ENCODE measurements at regions not wholly inside any gene's neighbourhood (a gene's known extent, or its start where the extent isn't known, plus 50 kb on each side); places are given as distances from the start of the nearest gene placed in this dataset.
"Not testable (repeated sequence)": the region's sequence is repeated elsewhere in the genome, so short reads cannot be mapped to it uniquely, and the experiment has no call there.

DNA sequence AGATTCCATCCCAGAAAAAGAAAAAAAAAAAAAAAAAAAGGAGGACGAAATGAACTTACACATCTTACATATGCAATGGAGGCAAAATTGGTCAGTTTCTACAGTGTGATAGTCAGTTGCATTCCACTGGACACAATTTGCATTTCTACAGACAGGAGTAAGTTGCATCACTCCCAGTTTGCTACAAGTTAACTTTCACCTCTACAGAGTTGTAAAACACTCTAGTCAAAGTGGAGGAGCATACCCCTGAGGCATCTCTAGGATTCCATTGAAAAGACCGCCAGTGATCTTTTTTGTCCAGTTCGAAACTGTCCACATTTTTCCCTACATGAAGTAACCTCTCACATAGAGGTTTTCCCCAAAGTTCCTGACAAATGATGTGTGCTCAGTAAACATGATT, 202.8 kb downstream of the VAPA start:
- no peak for DNase-seq (ENCODE audit: low read depth)

DNA sequence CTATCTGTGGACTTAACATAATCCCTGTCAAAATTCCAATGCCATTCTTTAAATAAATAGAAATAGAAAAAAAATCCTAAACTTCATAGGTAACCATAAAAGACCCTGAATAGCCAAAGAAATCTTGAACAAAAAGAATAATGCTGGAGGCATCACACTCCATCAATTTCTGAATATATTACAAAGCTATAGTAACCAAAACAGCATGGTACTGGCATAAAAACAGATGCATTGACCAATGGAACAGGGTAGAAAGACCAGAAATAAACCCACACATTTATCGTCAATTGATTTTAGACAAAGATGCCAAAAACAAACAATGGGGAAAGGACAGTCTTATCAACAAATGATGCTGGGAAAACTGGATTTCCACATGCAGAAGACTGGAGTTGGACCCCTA, 205.7 kb downstream of the VAPA start:
- no peak for DNase-seq (ENCODE audit: low read depth)

DNA sequence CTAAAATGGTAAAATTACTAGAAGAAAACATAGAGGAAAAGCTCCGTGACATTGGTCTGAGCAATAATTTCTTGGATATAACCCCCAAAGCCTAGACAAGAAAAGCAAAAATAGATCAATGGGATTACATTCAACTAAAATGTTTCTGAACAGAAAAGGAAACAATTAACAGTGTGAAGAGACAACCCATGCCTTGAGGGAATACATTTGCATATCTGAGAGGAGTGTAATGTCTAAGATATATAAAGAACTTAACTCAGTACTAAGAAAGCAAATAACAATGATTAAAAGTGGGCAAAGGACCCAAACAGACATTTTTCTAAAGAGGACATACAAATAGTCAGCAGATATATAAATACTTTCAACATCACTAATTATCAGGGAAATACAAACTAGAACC, 206.2 kb downstream of the VAPA start:
- no peak for DNase-seq (ENCODE audit: low read depth)

DNA sequence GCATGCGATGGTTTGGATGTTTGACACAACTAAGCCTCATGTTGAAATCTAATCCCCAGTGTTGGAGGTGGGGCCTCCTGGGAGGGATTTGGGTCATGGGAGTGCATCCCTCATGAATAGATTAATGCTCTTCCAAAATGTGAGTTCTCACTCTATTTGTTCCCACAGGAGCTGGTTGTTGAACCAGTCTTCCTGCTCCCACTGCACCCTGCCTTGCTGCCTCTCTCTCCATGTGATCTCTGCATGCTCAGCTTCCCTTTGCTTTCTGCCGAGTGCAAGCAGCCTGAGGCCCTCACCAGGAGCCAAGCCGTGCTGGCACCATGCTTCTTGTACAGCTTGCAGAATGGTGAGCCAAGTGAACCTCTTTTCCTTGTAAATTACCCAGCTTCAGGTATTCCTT, 206.8 kb downstream of the VAPA start:
- no peak for DNase-seq (ENCODE audit: low read depth)

DNA sequence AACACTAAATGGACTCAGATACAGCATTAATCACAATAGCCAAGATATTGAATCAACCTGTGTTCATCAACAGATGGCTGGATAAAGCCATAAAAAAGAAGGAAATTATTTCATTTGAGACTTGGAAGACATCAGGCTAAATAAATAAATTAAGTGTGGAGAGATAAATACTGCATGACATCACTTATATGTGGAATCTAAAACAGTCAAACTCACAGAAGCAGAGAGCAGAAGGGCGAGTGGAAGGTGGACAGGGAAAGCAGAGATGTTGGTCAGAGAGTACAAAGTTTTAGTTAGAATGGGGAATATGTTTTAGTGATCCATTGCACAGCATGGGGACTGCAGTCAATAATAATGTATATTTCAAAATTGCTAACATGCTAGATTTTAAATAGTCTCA, 207.2 kb downstream of the VAPA start:
- DNase-seq (ENCODE audit: low read depth), result no peak

- DNase-seq (ENCODE audit: low read depth), result peak; percentile 95
These were observed 208.1 kb downstream of the VAPA start for GRCh38 chr18:10121786-10122515.

DNA sequence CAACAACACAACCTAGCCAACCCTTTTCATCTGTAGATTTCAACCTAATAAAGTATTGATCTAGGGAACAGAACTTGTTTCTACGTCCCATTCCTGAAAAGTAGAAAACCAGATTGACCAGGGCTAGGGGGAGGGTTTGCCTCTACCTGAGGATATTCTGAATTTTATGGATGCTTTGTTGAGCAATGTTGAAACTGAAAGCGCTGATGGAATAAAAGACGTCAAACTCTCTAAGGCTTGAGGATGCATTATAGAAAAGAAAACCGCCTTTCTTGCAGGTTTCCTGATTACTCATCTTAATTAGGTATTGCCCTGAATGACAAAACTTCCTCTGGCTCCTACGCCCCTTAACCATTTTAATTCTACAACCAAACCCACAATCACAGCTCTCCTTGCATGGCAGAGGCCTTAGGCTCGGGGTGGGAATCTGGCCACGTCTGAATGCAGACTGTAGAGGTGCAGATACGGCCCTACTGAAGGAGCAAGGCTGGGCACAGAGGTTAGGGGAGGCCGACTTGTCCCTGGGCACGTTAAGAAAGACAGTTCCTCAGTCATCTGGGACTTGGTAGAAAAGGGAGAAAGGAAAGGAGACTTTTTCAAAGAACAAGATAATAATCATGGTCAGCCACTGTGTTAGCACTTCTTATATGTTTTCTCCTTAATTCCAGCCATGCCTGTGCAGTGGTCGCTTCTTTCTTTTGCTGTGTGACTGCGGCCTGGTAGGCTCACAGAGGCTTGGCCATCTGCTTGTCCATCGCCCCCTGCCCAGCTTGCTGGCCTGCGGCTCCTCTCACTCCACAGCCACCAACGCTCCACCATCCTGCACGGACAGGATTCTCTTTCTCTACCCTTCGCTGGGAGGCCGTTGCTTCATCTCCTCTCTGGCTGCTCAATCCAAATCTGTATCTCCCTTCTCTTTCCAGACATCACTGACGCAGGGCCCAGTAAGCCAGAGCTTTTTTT, 209.5 kb downstream of the VAPA start:
- no peak for DNase-seq (ENCODE audit: low read depth)

- DNase-seq (ENCODE audit: low read depth), result no peak
These were observed 210.3 kb downstream of the VAPA start for GRCh38 chr18:10124071-10124470.

DNA sequence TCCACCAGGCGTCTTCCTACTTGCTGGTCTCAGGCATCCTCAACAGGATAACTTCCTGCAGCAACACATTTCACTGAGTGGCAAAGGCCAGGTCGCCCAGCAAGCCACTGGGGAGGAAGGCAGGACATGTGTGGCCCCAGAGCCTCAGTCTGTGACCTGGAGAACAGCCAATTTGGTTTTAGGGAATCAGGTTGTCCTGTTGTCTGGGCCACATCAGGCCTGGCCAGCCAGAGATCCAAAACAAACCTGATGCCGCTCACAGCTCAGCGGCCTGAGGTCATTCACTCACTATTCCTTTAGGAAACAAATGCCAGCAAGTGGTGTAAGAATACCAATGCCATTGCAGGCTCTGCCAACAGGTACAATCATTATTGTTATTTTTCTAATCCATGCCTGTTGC, 210.7 kb downstream of the VAPA start:
- no peak for DNase-seq (ENCODE audit: low read depth)

DNA sequence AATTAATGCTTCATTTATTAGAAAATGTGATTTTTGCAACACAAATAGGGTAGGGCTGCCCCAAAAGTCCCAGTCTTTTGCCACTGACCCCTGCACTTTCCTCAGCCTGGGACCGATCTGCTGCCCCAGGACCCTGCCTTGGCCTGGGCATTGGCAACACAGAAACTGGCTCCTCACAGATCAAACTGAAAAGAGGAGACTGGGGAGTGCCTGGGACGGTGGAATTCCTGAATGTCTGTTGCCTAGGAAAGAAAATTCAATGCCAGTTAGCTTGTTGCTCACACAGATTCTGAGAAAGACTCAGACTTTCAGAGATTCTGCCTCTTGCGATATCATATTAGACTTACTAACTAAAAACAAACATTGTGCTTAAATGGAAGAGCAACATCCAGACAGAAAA, 211.2 kb downstream of the VAPA start:
- no peak for DNase-seq (ENCODE audit: low read depth)

DNA sequence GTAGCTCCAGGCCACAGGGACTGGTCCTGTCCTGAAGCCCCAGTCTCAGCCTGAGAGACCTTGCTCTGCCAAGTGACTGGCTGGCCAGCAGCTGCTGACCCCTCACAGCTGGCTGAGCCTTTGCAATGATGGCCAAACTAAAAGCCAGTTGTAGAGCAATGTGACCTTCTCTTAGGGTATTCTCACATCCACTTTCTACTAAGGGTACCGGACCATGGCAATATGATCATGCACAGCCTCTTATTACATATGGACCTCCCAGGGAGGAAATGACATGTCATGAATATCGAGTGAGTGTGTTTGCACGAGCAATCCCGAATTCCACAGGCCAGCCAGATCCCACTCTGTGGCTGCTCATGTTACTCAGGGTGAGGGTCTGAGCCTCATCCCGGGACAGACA, 213.9 kb downstream of the VAPA start:
- DNase-seq (ENCODE audit: low read depth), result no peak

- no peak for DNase-seq (ENCODE audit: low read depth)
These were observed 215.2 kb downstream of the VAPA start for GRCh38 chr18:10128921-10129501.

GRCh38 chr18:10130606-10131005, 216.8 kb downstream of the VAPA start:
- DNase-seq (ENCODE audit: low read depth), result no peak

DNA sequence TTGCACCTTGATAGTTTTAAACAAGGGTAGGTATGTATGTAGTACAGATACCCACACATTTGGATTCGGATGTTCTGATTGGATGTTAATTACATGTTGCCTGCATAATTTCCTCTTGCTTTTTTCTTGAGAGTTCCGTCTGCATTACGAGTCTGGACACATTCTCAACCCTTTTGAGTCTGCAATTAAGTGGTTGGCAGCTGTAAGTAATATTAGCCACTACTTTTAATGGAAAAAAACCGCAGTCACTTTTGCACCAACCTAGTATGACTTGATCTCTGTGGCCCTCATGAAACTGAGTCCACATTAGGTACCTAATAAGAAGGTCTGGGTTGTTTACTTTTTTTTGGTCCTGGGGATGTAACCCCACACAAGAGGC, 217.3 kb downstream of the VAPA start:
- no peak for DNase-seq (ENCODE audit: low read depth)

DNA sequence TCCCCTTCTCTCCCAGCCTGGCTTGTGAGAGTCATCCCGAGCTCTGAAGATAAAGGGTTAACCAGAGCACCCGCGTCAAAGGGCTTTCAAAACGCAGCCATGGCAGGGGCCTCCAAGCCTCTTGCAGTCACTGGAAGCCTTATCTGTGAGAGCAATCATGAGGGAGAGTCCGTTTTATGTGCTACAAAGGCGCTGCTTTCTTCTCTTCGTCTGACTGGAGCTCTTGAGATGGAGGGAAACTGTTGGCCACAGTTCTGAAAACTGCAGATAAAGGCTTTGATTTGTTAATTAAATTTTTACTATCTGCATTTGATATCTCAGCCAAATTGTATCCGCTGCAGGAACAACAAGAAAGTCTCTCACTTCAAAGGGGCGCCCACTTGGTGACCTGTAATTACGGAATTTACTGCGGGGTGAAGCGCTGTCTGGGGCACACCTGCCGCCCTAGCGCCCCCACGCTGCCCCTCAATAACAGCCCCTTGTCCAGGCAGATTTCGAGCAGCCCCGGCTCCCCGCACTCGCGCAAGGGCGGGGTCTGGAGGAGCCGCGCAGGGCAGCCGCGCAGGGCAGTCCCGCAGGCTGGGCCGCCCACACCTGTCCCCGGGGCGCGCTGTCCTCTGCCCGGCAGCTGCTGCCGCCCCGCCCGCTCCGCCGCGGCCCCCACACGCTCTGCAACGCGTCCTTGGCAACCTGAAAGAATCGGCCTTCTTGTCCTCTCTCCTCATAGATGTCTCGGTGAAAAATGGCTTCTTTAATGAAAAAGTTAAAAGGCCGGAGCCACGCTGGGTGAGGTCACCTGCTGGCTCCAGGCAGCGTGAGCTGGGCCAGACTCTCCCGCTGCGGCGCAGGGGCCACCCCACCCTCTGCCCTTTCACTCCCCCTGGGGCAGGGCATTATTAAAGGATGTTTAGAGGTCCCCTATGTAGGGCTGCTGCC, 217.9 kb downstream of the VAPA start:
- no peak for DNase-seq (ENCODE audit: low read depth)

- no peak for DNase-seq (ENCODE audit: low read depth)
These were observed 219.7 kb downstream of the VAPA start for GRCh38 chr18:10133516-10133915.

DNA sequence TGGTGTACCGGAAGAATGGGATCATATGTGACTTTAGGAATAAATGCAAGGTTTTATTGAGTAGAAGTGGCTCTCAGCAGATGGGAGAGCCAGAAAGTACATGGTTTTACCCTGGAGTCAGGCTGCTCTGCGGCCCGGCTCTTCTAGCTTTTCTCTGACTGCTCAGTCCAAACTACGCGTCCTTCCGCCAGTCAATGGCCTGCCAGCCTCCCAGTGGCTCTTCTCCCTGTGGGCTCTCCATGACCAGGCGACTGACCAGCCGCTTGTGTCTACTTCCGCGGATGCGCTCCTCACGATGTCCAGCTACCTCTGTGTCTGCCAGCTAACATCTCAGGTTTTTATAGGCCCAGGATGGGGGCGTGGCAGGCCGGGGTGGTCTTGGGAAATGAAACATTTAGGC, 220.4 kb downstream of the VAPA start:
- no peak for DNase-seq (ENCODE audit: low read depth)

GRCh38 chr18:10134749-10135148, 220.9 kb downstream of the VAPA start:
- DNase-seq (ENCODE audit: low read depth), result not testable (repeated sequence)

GRCh38 chr18:10135302-10135926, 221.6 kb downstream of the VAPA start:
- DNase-seq (ENCODE audit: low read depth), result peak; percentile 27

- no peak for DNase-seq (ENCODE audit: low read depth)
These were observed 224.9 kb downstream of the VAPA start for GRCh38 chr18:10138719-10139118.
